GM21367 (cell line): ENCODE measurements at regions not wholly inside any gene's neighbourhood (a gene's known extent, or its start where the extent isn't known, plus 50 kb on each side); places are given as distances from the start of the nearest gene placed in this dataset.

ENCODE experiments used
- ATAC-seq: cut with Tn5 transposase; IDR thresholded peaks from one replicate; pipeline ENCODE4 v1.9.1; 2021; ENCODE audit not compliant: unreplicated experiment

- ATAC-seq = no peak
Measured at GRCh38 chr15:96002890-96003859, 327.3 kb upstream of the NR2F2 start.

GRCh38 chr15:96005906-96006305 lies 324.6 kb upstream of the NR2F2 start:
- no peak for ATAC-seq

GRCh38 chr15:96011136-96011535 lies 319.4 kb upstream of the NR2F2 start:
- no peak for ATAC-seq

- no peak for ATAC-seq
Measured at GRCh38 chr15:96014939-96015338, 315.6 kb upstream of the NR2F2 start.

GRCh38 chr15:96019114-96019513 lies 311.4 kb upstream of the NR2F2 start:
- no peak for ATAC-seq

- no peak for ATAC-seq
Measured at GRCh38 chr15:96020133-96020532, 310.4 kb upstream of the NR2F2 start.

GRCh38 chr15:96020797-96021196 lies 309.7 kb upstream of the NR2F2 start:
- ATAC-seq = no peak

GRCh38 chr15:96023081-96023480 lies 307.4 kb upstream of the NR2F2 start:
- no peak for ATAC-seq

GRCh38 chr15:96027501-96027900 lies 303.0 kb upstream of the NR2F2 start:
- no peak for ATAC-seq

GRCh38 chr15:96028620-96029019 lies 301.9 kb upstream of the NR2F2 start:
- ATAC-seq = no peak

GRCh38 chr15:96029172-96029571 lies 301.3 kb upstream of the NR2F2 start:
- ATAC-seq = no peak

- ATAC-seq = no peak
Measured at GRCh38 chr15:96031426-96032110, 298.9 kb upstream of the NR2F2 start.

GRCh38 chr15:96035091-96035490 lies 295.4 kb upstream of the NR2F2 start:
- no peak for ATAC-seq

GRCh38 chr15:96035635-96036034 lies 294.9 kb upstream of the NR2F2 start:
- ATAC-seq = no peak

GRCh38 chr15:96037584-96037983 lies 292.9 kb upstream of the NR2F2 start:
- peak; percentile 42 for ATAC-seq

- no peak for ATAC-seq
Measured at GRCh38 chr15:96038131-96038530, 292.4 kb upstream of the NR2F2 start.

GRCh38 chr15:96038650-96039049 lies 291.9 kb upstream of the NR2F2 start:
- ATAC-seq = no peak

- ATAC-seq = no peak
Measured at GRCh38 chr15:96041982-96042733, 288.3 kb upstream of the NR2F2 start.

GRCh38 chr15:96042734-96043224 lies 287.7 kb upstream of the NR2F2 start:
- peak; percentile 87 for ATAC-seq

- no peak for ATAC-seq
Measured at GRCh38 chr15:96043591-96044171, 286.8 kb upstream of the NR2F2 start.
